Epithelial cell of proximal tubule (primary cell): ENCODE measurements at regions not wholly inside any gene's neighbourhood (a gene's known extent, or its start where the extent isn't known, plus 50 kb on each side); places are given as distances from the start of the nearest gene placed in this dataset.
"Not testable (repeated sequence)": the region's sequence is repeated elsewhere in the genome, so short reads cannot be mapped to it uniquely, and the experiment has no call there.

Experiments
- DNase-seq: peaks from one replicate; pipeline ENCODE4 v3.0.0-alpha.2; 2011; ENCODE audit warnings: low read depth
- H3K4me3 ChIP-seq: 2 replicates; pipeline ENCODE4 v1.5.1; 2011; ENCODE audit warnings: low read depth, mild to moderate bottlenecking, low read length
- CTCF ChIP-seq: conservative IDR thresholded peaks from 2 replicates; pipeline ENCODE4 v1.5.1; 2012; ENCODE audit warnings: low read depth, mild to moderate bottlenecking, low read length

DNA sequence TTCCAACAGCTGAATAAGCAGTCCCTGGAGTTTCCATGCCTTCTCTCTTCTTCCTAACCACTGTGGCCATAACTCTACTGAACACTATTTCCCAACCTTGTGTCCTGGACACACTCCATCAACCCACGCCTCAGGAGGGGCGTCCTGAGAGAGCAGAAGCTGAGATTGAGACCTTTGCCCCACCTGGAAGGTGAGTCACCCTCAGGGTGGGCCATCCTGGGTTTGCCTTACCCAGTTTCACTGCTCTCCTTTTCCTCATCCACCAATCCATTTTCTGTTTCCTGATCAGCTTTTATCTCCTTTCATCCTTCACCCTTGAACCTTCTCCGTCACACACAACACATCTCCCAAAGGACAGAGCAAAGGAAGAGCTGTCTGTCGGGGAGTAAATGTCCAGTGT is 91.4 kb downstream of the TMEM130 start:
- TF ChIP-seq CTCF, result no peak
- no peak overlapping the region for H3K4me3 ChIP-seq
- DNase-seq, result no peak

DNA sequence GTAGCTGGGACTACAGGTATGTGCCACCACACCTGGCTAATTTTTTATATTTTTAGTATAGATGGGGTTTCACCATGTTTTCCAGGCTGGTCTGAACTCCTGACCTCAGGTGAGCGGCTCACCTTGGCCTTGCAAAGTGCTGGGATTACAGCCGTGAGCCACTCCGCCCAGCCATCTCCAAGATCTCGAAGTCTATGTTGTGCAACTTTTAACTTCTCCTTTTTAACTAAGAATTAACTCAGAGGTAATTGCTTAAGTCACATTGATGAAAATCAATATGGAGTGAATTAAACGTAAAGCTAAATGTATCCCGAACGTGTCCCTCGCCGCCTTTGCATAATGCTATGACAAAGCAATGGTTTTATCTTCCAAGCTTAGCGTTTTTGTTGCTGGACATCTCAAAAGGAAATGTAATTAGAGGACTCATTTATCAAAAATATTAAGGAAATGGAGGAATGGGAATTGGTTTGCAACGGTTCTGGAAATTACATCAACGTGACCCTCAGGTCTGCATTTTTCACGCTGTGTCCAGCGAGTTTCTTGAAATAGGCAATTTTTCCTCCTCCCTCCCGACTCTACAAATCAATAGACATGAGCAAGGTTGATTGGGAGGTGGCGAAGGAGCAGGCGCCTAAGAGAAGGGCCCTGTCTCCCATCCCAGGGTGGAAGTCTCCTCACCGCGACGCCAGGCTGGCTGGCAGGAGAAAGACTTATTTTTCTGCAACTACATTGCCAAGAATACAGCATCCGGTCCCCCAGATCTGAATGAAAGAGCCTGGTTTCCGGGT is 89.8 kb downstream of the TMEM130 start:
- no peak overlapping the region for H3K4me3 ChIP-seq
- TF ChIP-seq CTCF, result no peak

GRCh38 chr7:98784216-98784785 is 85.5 kb downstream of the TMEM130 start:
- H3K4me3 ChIP-seq, result no peak overlapping the region
- no peak for DNase-seq
- TF ChIP-seq CTCF, result no peak

More for the DNA sequence above, 89.8 kb downstream of the TMEM130 start:
- DNase-seq, result no peak

- no peak for DNase-seq
- TF ChIP-seq CTCF, result no peak
- H3K4me3 ChIP-seq, result no peak overlapping the region
Observed at GRCh38 chr7:98785929-98786571, 83.8 kb downstream of the TMEM130 start.

DNA sequence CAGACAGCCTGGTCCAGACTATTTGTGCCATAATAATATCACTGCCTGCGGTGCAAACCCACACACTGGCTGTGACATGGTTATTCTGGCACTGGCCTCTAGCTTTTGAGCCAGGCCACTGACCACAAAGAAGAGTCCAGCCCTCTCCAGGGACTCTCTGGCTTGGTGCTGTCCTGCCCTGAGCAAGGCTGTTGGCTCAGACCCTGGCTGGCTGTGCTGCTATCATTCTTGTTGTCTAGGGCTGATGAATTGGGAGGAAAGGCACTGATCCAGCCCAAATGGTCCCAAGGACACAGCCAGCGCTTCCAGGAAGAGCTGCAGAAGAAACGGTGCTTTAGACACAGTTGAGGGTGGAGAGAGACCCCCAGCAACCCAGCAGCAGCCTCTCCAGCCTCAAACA is 80.8 kb downstream of the TMEM130 start:
- DNase-seq, result no peak
- no peak for TF ChIP-seq CTCF
- no peak overlapping the region for H3K4me3 ChIP-seq

DNA sequence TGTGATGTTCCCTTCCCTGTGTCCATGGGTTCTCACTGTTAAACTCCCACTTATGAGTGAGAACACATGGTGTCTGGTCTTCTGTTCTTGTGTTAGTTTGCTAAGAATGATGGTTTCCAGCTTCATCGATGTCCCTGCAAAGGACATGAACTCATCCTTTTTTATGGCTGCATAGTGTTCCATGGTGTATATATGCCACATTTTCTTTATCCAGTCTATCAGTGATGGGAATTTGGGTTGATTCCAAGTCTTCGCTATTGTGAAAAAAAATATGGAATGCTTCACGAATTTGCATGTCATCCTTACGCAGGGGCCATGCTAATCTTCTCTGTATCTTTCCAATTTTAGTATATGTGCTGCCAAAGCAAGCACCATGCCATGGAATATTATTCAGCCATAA is 75.4 kb downstream of the TMEM130 start:
- DNase-seq, H3K4me3 ChIP-seq: not testable (repeated sequence)

- no peak for TF ChIP-seq CTCF
- DNase-seq, result no peak
Observed at GRCh38 chr7:98795741-98796493, 73.9 kb downstream of the TMEM130 start.

More at GRCh38 chr7:98795741-98796493, 73.9 kb downstream of the TMEM130 start:
- H3K4me3 ChIP-seq, result no peak overlapping the region
